Activated naive CD4-positive, alpha-beta T cell treated with anti-CD3 and anti-CD28 coated beads for 36 hours (primary cell): ENCODE measurements at regions not wholly inside any gene's neighbourhood (a gene's known extent, or its start where the extent isn't known, plus 50 kb on each side); places are given as distances from the start of the nearest gene placed in this dataset.
"Not testable (repeated sequence)": the region's sequence is repeated elsewhere in the genome, so short reads cannot be mapped to it uniquely, and the experiment has no call there.

Experiments used
- CTCF ChIA-PET: fragments of 350-600 bp; sonication (Branson Sonifier 250); formaldehyde crosslinking; loops from one replicate; lab custom pipeline; 2021; ENCODE audit warnings: antibody characterized with exemption; lab: Charles Lee
- DNase-seq: peaks from one replicate; pipeline ENCODE4 v3.0.0-alpha.2; 2020
- H3K27ac Mint-ChIP-seq: one replicate; pipeline ENCODE4 v1.8.0; 2021; ENCODE audit warnings: mild to moderate bottlenecking, mixed read lengths
- H3K27me3 Mint-ChIP-seq: one replicate; pipeline ENCODE4 v1.8.0; 2021; ENCODE audit warnings: low read depth, mixed read lengths
- H3K36me3 Mint-ChIP-seq: one replicate; pipeline ENCODE4 v1.8.0; 2021; ENCODE audit warnings: low read depth, mixed read lengths
- H3K4me1 Mint-ChIP-seq: one replicate; pipeline ENCODE4 v1.8.0; 2021; ENCODE audit warnings: low read depth, mixed read lengths
- H3K4me3 Mint-ChIP-seq: one replicate; pipeline ENCODE4 v1.8.0; 2021; ENCODE audit warnings: mild to moderate bottlenecking, moderate library complexity, mixed read lengths
- H3K9me3 Mint-ChIP-seq: one replicate; pipeline ENCODE4 v1.8.0; 2021; ENCODE audit warnings: mixed read lengths
- intact Hi-C: fragments of 100-400 bp; cut with micrococcal nuclease; formaldehyde crosslinking; loops from one replicate; pipeline ENCODE4 v1.15.1; 2023

- intact Hi-C loops: no loop called here
- CTCF ChIA-PET: no interaction called here
These were observed 55.2 kb upstream of the SLIT2 start for GRCh38 chr4:20196476-20196875.

GRCh38 chr4:20195071-20195885, 56.4 kb upstream of the SLIT2 start:
- CTCF ChIA-PET: no interaction called here
- intact Hi-C loops: no loop called here
- H3K4me3 Mint-ChIP-seq: no peak overlapping the region
- no peaks in the 10 kb centered on the region for H3K36me3 Mint-ChIP-seq
- H3K9me3 Mint-ChIP-seq: peaks cover 3% of the 10 kb centered on the region
- no peak overlapping the region for H3K27ac Mint-ChIP-seq
- H3K27me3 Mint-ChIP-seq: no peaks in the 10 kb centered on the region
- H3K4me1 Mint-ChIP-seq: no peaks in the 10 kb centered on the region
- no peak for DNase-seq

More at GRCh38 chr4:20196476-20196875, 55.2 kb upstream of the SLIT2 start:
- no peak for DNase-seq
- Mint-ChIP-seq H3K36me3 (no peaks in the 10 kb centered on the region), H3K4me1 (no peaks in the 10 kb centered on the region), H3K4me3 (no peak overlapping the region), H3K27me3 (no peaks in the 10 kb centered on the region), H3K27ac (no peak overlapping the region), H3K9me3 (peaks cover 1% of the 10 kb centered on the region)

GRCh38 chr4:20194123-20195013, 57.3 kb upstream of the SLIT2 start:
- Mint-ChIP-seq H3K4me1 (no peaks in the 10 kb centered on the region), H3K36me3 (no peaks in the 10 kb centered on the region), H3K27ac (no peak overlapping the region), H3K9me3 (peaks cover 7% of the 10 kb centered on the region), H3K4me3 (no peak overlapping the region), H3K27me3 (no peaks in the 10 kb centered on the region)
- CTCF ChIA-PET: no interaction called here
- intact Hi-C loops: no loop called here
- DNase-seq: no peak

- Mint-ChIP-seq H3K4me3 (no peak overlapping the region), H3K36me3 (no peaks in the 10 kb centered on the region), H3K27me3 (no peaks in the 10 kb centered on the region), H3K4me1 (no peaks in the 10 kb centered on the region), H3K9me3 (peaks cover 7% of the 10 kb centered on the region), H3K27ac (no peak overlapping the region)
- intact Hi-C loops: no loop called here
- CTCF ChIA-PET: no interaction called here
- no peak for DNase-seq
These were observed 58.4 kb upstream of the SLIT2 start for GRCh38 chr4:20193141-20193936.

- no peak overlapping the region for H3K27ac Mint-ChIP-seq
- DNase-seq: no peak
- H3K27me3 Mint-ChIP-seq: no peaks in the 10 kb centered on the region
- intact Hi-C loops: no loop called here
- H3K4me3 Mint-ChIP-seq: no peak overlapping the region
- no peaks in the 10 kb centered on the region for H3K36me3 Mint-ChIP-seq
- H3K9me3 Mint-ChIP-seq: peaks cover 7% of the 10 kb centered on the region
- H3K4me1 Mint-ChIP-seq: no peaks in the 10 kb centered on the region
- CTCF ChIA-PET: no interaction called here
These were observed 59.0 kb upstream of the SLIT2 start for GRCh38 chr4:20192736-20193135.

GRCh38 chr4:20185103-20185502, 66.6 kb upstream of the SLIT2 start:
- no peaks in the 10 kb centered on the region for H3K27me3 Mint-ChIP-seq
- peaks cover 16% of the 10 kb centered on the region for H3K9me3 Mint-ChIP-seq
- H3K36me3 Mint-ChIP-seq: no peaks in the 10 kb centered on the region
- H3K4me3 Mint-ChIP-seq: no peak overlapping the region
- no peak for DNase-seq
- intact Hi-C loops: no loop called here
- CTCF ChIA-PET: no interaction called here
- no peaks in the 10 kb centered on the region for H3K4me1 Mint-ChIP-seq
- no peak overlapping the region for H3K27ac Mint-ChIP-seq

GRCh38 chr4:20183131-20183530, 68.6 kb upstream of the SLIT2 start:
- H3K4me1 Mint-ChIP-seq, DNase-seq, CTCF ChIA-PET, H3K27ac Mint-ChIP-seq, H3K27me3 Mint-ChIP-seq, intact Hi-C loops, H3K4me3 Mint-ChIP-seq, H3K36me3 Mint-ChIP-seq: not testable (repeated sequence)
- peaks cover 12% of the 10 kb centered on the region for H3K9me3 Mint-ChIP-seq

- DNase-seq: no peak
- Mint-ChIP-seq H3K4me3 (no peak overlapping the region), H3K27ac (no peak overlapping the region), H3K4me1 (no peaks in the 10 kb centered on the region), H3K27me3 (no peaks in the 10 kb centered on the region), H3K9me3 (peaks cover 12% of the 10 kb centered on the region), H3K36me3 (no peaks in the 10 kb centered on the region)
- CTCF ChIA-PET: interaction anchor here (1.0 kb wide), 1 partner anchor 8 kb away, joined by 3 read pairs; no protein-coding TSS in a partner anchor
- intact Hi-C loops: no loop called here
These were observed 69.8 kb upstream of the SLIT2 start for GRCh38 chr4:20181926-20182325.

- CTCF ChIA-PET: no interaction called here
- DNase-seq: no peak
- Mint-ChIP-seq H3K9me3 (peaks cover 17% of the 10 kb centered on the region), H3K4me3 (no peak overlapping the region), H3K36me3 (no peaks in the 10 kb centered on the region), H3K27ac (no peak overlapping the region), H3K4me1 (no peaks in the 10 kb centered on the region), H3K27me3 (no peaks in the 10 kb centered on the region)
- intact Hi-C loops: no loop called here
These were observed 71.2 kb upstream of the SLIT2 start for GRCh38 chr4:20180509-20180908.

GRCh38 chr4:20178902-20179576, 72.7 kb upstream of the SLIT2 start:
- H3K4me3 Mint-ChIP-seq: no peak overlapping the region
- peaks cover 16% of the 10 kb centered on the region for H3K9me3 Mint-ChIP-seq
- DNase-seq: no peak
- H3K27me3 Mint-ChIP-seq: no peaks in the 10 kb centered on the region
- no peaks in the 10 kb centered on the region for H3K36me3 Mint-ChIP-seq
- no peaks in the 10 kb centered on the region for H3K4me1 Mint-ChIP-seq
- H3K27ac Mint-ChIP-seq: no peak overlapping the region
- intact Hi-C loops: no loop called here
- CTCF ChIA-PET: interaction anchor here (0.7 kb wide), 1 partner anchor 596 kb away, joined by 3 read pairs; no protein-coding TSS in a partner anchor

GRCh38 chr4:20176881-20177280, 74.8 kb upstream of the SLIT2 start:
- Mint-ChIP-seq H3K9me3 (peaks cover 13% of the 10 kb centered on the region), H3K27me3 (no peaks in the 10 kb centered on the region), H3K4me1 (no peaks in the 10 kb centered on the region), H3K4me3 (no peak overlapping the region), H3K36me3 (no peaks in the 10 kb centered on the region), H3K27ac (no peak overlapping the region)
- DNase-seq: no peak
- CTCF ChIA-PET: no interaction called here
- intact Hi-C loops: no loop called here
